GM21360 (cell line): ENCODE measurements at regions not wholly inside any gene's neighbourhood (a gene's known extent, or its start where the extent isn't known, plus 50 kb on each side); places are given as distances from the start of the nearest gene placed in this dataset.
"Not testable (repeated sequence)": the region's sequence is repeated elsewhere in the genome, so short reads cannot be mapped to it uniquely, and the experiment has no call there.

Source experiments
- ATAC-seq: cut with Tn5 transposase; IDR thresholded peaks from one replicate; pipeline ENCODE4 v1.9.1; 2021; ENCODE audit warnings: mild to moderate bottlenecking, moderate library complexity; ENCODE audit not compliant: unreplicated experiment

DNA sequence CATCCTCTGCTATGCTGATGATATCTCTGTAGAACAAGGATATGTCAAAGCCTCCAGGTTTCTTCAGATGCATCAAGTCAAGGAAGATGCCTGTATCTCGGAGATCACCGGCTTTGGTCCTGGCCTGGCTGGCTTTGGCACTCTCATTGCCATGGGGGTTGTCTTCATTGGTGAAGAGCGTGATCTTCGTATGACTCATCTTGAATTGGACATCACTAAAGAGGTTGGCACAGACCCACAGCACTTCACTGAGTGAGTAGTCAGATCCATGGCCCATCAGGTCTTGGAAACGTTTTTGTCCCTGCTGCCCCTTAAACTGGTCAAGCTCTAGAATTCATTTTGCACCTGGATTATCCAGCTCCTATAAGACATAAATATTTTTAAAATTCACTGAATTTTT, 130.9 kb upstream of the MAMLD1 start:
- ATAC-seq: not testable (repeated sequence)

DNA sequence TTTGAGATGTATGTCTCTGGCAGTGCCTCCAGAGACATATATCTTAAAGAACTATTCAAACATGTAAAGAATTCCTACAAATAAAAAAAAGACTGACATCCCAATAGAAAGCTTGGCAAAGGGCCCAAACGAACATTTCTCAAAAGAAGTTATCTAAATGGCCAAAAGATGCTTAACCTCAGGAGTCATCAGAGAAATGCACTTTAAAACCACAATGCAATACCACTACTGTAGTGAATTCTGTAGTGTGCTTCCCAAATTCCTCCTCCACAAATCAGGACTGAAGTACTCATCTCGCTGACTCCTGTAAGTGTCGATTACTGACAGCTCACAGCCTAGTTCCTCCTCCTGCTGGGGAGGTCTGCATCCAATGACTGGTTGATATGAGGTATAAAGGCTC, 129.0 kb upstream of the MAMLD1 start:
- ATAC-seq: no peak

DNA sequence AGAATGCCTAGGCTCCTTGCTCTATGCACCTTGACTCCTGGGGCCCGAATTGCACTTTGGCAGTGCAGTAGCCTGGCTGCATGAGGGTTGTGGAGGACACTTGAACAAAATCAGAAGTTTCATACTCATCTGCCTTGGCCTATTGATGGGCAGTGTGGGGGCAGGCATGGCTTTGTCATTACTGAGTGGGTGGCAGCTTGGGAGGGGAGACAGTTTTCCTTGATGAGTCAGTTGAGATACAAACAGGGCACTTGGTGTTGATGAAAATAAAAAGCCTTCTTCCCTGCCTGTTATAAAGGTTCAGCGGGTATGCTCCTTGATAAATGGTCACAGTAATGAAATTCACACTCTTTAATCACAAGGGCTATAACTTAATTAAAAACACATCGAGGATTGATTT, 126.8 kb upstream of the MAMLD1 start:
- no peak for ATAC-seq

DNA sequence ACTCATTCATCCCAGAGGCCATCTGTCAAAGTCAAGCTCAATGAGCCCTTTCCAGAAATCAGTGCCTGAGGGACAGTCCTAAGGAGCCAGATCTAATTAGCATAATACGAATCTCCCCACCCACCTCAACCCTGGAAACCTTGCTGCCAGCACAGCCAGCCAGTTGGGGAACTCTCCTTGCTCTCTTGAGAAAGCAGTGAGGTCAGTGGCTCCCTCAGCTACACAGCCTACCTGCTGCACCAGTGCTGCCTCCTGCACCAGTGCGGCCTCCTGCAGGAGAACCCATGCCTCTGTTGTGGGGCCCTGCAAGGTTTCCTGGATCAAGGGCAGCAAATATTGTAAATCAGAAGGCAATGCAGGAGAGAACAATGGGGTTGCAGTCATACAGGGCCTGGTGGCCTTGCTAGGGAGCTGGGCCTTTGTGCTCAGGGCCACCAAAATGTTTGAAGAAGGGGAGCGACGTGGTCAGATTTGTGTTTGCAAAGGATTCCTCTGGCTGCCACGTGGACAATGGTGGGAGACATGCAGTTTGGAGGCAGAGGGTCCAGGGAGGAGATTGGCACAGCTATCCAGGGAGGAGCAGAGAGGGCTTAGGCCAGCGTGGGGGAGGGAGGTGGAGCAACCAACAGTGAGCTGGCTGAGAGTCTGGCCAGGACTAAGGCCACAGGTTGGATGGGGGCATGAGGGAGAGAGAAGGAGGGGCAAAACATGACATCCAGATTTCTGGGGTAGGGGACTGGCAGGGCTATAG, 124.3 kb upstream of the MAMLD1 start:
- no peak for ATAC-seq

DNA sequence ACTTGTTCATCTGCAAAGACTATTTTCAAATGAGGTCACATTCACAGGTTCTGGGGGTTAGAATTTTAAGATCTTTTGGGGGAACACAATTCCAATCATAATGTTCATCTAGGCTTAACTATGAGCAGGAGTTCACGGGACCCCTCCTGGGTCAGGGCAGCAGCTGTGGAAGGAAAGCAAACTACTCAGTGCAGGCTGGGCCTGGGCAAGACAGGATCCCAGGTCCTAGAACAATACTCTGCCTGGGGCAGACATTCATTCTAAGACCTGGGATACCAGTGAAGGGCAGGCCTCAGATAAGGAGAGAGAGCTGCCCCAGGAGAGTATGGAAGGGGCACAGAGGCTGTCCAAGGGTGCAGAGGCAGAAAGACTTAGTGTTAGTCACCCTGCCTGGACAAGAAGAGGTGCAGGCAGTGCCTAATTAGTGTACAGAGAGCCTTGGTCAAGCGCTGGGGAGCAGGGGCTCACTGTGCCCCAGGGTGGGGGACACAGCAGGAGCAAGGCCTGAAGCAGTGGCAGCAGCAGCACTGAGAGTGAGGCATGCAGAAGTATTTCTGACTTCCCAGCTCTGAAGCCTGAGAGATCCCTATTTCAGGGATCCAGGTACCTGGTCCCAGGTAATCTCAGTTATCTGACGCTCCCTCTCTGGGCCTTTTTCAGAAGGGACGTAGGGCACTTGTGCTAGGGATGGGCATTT, 123.0 kb upstream of the MAMLD1 start:
- no peak for ATAC-seq

DNA sequence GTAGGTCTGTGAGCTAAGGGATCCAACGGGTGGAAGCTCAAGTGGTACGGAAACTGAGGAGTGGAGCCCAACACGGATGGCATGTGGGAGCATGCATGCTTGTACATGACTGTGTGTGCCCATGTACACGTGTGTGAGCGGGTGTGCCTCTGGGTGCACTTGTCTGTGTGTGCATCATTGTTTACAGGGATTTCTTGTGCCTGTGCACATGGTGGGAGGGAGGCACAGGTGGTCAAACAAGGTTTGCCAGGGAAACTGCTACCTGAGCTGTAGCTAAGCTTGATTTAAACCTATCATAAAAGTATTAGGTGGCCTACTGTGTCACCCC, 122.5 kb upstream of the MAMLD1 start:
- no peak for ATAC-seq

DNA sequence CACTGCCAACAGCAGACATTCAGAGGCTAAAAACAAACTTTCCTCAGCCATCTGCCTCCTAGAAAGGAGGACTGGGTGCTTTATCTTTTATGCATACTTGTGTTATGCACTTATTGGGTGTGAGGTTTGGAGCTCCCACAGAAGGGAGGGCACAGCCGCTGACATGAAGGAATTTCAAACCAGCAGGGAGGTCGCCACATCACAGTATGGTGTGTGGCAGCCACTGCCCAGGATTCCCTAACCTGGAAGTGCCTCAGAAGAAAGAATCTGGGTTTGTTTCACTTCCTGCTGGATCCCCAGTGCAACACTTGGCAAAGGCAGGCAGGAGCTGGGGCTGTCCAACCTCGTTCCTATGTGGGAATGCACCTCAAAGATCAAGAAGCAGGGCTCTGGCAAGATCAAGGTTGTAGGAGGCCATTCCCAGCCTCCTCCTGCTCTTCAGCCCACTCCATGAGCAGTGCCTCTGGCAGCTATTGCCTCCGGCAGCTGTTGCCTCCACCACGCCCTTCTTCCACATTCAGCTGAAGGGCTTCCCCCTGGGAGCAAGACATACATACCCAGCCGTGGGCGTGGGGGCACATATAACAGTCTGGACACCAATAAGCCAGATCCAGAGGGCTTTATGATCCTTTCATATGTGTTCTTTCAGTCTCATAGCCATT, 109.0 kb upstream of the MAMLD1 start:
- ATAC-seq: no peak

DNA sequence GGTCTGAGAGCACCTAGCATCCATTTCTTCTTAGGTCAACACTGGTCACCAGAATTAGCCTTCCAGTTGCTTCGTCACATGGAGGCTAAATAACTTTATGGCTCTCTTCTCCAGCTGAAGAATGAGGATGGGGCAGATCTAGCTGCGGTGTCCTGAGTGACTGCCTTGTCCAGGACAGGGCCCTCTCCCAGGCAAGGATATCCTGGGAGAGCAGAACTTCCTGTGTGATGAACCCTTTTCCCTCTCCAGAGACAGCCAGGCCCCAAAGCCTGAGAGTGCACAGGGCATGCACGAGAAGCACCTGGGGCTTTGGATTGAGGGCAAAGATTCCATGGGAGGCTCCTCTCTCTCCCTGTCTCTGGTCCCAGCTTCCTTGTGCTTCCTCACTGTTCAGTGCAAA, 108.2 kb upstream of the MAMLD1 start:
- ATAC-seq: no peak

DNA sequence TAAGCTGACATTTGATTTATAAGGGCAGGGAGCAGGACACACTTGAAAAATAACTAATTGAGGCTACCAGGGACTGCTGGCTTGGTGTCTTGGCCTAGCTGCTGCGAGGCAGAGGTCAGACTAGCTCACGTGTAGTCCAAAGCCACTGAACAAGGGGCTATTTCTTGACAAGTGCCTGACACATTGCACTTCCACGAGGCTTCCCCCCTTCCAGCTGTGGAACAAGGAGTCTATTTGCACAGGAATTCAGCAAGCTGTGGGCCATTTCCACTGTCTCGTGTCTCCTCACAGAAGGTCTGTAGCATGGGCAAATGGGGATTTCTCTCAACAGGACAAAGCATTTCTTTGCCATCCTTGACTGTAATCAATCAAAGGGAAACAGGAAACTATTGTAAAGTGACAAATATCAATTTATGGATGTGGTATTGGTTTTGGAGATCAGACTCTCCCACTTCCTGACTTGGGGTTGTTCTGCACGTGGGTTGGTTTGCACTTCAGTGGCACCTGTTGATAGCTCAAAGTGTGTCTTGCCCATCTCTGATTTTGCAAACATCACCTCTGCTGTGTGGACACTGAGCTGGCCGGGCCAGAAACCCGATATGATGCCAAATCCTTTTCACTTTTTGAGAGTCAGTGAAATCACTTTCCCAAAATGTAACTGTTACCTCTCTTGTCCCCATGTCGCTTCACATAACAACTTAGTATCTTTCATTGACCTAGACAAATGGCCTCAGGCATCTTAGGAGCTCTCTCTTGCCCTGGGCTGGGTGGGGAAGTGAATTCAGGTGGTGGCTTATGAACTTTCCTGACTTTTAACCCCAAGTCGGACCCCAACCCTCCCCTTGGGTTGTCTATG, 107.4 kb upstream of the MAMLD1 start:
- no peak for ATAC-seq

DNA sequence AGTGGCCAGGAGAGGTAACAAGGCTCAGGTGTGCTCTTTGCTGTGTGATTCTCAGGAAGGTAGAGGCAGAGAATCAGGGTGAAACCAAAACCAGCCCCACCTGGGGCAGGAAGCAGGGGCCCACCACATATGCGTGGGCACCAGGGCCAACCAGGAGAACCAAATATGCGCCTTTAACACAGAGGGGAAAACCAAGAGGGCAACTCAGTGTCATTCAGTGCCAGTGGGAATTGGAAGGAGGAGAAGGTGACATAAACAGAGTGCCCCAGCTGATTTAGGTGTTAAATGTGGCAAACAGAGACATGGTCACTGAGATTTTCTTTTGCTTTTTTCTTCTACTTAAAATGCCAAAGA, 106.8 kb upstream of the MAMLD1 start:
- ATAC-seq: no peak

DNA sequence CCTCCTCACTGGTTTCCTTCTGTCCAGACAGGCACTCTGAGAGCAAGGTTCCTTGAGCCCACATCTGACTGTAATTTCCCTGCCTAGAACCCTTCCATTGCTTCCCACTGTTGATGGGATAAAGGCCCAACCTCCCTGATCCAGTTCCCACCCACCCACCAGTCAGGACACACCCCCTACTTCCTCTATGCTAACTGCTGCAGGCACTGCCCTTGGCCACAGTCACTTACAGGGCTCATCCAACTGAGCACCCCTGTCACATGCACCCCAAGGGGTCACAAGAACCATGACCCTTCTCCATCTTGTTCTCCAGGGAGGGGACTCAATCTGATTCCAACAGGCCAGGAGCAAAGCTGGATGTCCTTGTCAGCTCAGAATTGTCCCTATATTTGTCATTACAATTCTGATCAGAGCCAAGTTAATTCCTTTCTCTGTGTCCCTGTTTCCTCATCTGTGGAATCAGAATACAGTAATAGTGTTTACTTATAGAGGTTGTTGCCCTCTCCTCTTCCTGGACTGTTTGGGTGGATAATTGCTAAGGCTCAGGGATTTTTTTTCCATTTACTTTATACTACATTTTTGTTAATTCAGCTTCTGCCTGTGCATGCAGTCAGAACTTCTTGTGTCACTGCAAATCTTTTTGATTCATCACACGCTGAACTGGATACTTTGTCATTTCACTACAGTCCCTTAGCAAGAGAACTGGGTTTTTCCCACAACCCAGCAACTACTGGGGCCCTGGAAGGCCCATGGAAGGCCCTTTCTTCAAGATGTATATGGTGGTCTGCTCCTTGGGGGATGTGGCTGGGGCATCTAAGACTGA, 105.6 kb upstream of the MAMLD1 start:
- ATAC-seq: no peak

DNA sequence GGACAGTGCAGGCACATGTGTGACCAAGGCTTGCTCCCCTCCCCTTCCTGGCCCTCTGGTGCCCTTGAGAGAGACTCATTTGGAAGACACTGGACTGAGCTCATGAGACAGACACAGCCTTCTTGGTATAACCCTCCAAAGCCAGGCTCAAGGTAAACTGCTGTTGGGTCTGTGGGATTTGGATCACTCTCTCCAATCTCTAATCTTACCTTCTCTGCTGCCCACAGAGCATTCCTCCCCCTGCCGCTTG, 105.0 kb upstream of the MAMLD1 start:
- no peak for ATAC-seq

DNA sequence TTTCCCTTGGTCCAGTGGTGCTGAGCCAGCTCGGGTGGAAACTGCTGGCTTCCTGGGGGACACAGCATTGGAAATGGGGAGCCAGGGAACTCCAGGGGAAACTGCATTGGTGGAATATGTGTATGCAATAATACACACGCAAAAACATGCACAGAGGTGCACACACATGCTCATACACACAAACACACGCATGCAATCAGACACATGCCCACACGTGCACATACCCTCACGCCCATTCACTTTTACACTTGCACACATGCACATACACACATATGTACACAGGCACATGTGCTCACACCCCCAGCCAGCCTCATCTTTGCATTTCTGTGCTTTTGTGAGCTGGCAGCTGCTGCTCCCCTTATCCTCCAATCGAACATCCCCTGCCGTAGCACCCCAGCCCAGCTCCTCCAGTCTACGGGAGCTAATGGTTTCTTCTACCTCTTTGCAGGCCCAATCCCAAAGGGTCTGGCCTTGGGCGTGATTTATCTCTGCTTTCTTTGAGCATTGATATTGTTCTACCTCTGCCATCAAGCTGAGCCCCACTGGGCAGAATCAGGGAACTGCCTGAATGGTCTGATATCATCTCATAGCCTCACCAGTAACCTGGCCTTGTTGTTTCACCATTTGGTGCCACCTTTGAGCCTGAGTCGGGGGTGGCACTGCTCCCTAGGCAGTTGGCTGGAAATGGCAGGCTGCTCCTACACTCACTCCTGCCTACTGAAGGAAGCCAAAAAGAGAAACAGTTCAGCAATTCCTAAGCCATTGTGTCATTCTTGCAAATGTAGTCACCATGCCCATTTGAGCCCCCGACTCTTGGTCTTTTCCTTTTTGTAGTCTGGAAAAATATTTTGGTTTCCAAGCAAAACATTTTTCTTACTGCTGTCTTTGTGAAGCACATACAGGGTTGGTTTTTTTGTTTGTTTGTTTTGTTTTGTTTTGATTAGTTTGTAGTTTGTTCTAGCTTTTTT, 104.4 kb upstream of the MAMLD1 start:
- ATAC-seq: no peak

DNA sequence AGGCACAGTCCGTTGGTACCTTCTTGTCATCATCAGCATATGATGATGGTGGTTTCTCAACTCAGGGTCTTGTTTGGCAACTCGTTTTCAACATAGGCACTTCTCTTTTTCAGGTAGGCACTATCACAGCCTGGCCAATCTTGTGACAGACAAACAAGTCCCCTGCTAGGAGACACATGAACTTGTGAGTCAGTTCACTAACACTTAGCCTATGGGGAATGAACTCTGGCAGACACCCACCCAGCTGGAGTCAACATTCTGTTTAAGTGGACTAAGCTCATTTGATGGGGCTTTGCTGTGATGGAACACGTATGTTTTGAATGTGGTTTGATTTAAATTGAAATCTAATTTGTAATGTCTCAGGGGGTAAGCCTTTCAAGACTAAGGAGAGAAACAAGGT, 100.7 kb upstream of the MAMLD1 start:
- no peak for ATAC-seq

DNA sequence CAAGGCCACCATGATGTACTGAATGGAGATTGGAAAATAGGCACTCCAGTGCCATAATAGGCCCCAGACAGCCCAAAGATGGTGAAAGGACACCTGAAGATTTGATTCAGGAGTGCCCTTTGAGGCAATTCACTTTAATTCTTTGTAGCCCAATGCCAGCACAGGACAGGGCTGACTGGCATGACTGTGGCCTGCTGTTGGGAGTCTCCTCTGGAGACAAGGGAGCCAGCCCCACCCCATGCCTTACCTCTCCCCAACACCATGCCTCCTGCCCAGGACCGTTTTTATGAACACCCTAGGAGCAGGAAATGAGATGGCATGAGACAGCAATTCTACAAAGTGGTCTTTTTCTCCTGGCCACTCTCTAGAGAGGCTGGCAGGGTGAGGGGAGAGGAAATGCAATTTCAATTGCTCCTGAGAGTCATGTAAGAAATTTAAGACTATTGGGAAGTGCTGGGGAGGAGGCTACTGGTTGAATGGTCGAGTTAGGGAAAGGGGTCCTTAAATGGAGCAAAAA, 94.2 kb upstream of the MAMLD1 start:
- ATAC-seq: no peak

DNA sequence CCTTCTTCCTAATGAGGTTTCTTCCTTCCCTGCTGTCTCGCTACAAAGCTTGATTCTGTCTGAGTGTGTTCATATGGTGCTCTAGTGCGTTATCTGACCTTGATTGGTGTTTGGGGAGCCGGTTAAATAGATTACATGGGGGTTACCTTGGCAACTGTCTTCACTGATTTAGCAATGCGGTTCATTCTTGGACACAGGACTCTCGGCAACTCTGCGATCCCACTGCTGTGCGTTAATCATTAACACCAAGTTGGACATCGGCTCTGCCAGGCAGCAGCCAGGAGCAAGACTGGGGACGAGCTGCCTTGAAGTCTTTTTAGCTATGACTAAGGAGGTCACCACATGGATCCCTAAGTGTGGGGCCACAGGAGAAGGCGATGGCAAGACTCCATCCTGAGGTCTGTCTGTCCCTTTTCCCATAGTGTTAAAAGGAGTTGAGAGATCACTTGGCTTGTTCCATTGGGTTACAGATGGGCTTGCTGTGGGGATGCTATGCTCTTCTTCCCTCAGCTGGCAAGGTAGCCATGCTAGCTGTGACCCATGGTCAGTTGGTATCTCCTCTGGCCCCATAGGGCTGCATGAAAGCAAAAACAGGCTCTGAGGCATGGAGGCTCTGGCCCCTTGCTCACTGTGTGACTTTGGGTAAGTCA, 93.4 kb upstream of the MAMLD1 start:
- ATAC-seq: no peak

DNA sequence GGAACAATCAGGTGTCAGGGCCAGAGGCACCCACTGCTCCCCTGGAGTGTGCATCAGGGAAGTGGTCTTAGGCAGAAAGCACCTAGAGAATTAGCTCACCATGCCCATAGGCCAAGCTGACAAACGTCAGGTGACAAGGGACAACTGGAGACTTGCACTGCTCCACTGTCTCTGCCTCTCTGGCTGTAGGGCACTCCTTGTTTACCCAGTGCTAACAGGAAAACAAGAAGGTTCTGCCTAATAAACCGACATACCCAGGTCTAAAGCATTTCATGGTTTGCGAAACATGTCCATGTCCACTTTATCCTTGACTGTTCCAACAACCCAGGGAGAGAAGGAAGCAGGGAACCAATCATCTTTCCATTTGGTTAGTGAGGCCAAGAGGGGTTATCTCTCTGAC, 92.5 kb upstream of the MAMLD1 start:
- no peak for ATAC-seq

DNA sequence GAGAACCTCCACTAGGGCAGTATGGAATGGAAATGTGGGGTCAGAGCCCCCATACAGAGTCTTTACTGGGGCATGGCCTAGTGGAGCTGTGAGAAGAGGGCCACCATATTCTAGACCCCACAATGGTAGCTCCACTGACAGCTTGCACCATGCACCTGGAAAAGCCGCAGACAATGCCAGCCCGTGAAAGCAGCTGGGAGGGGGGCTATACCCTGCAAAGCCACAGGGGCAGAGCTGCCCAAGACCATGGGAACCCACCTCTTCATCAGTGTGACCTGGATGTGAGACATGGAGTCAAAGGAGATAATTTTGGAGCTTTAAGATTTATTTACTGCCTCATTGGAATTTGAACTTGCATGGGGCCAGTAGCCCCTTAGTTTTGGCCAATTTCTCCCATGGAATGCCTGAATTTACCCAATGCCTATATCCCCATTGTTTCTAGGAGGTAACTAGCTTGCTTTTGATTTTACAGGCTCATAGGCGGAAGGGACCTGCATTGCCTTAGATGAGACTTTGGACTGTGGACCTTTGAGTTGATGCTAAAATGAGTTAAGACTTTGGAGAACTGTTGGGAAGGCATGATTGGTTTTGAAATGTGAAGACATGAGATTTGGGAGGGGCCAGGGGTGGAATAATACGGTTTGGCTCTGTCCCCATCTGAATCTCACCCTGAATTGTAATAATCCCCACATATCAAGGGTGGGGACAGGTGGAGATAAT, 89.4 kb upstream of the MAMLD1 start:
- not testable (repeated sequence) for ATAC-seq
